ENCODE measurements at regions not wholly inside any gene's neighbourhood (a gene's known extent, or its start where the extent isn't known, plus 50 kb on each side); places are given as distances from the start of the nearest gene placed in this dataset.

DNA sequence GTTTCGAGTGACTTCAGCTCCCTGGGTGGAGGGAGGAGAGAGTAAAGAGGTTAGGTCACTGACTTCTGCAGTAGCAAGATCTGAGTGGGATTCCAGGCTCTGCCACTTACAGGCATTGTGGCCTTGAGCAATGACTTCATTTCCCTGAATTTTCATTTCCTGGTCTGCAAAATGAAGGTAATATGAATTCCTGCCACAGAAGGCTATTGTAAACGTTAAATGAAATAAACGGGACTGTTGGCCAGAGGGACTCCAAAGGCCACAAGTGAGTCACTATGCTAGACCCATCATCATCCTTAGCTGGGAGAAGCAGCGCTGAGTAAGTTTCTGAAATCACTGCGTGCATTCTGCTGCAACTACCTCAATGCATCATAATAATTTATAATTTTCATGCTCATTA, 807.8 kb downstream of the AACS start:
- TF ChIP-seq POLR2A (IDR thresholded peaks at IDR 0.05) = no peak
- TF ChIP-seq, protein P1, sequence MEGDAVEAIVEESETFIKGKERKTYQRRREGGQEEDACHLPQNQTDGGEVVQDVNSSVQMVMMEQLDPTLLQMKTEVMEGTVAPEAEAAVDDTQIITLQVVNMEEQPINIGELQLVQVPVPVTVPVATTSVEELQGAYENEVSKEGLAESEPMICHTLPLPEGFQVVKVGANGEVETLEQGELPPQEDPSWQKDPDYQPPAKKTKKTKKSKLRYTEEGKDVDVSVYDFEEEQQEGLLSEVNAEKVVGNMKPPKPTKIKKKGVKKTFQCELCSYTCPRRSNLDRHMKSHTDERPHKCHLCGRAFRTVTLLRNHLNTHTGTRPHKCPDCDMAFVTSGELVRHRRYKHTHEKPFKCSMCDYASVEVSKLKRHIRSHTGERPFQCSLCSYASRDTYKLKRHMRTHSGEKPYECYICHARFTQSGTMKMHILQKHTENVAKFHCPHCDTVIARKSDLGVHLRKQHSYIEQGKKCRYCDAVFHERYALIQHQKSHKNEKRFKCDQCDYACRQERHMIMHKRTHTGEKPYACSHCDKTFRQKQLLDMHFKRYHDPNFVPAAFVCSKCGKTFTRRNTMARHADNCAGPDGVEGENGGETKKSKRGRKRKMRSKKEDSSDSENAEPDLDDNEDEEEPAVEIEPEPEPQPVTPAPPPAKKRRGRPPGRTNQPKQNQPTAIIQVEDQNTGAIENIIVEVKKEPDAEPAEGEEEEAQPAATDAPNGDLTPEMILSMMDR (IDR thresholded peaks at IDR 0.05) = no peak
